ENCODE measurements at regions not wholly inside any gene's neighbourhood (a gene's known extent, or its start where the extent isn't known, plus 50 kb on each side); places are given as distances from the start of the nearest gene placed in this dataset.

DNA sequence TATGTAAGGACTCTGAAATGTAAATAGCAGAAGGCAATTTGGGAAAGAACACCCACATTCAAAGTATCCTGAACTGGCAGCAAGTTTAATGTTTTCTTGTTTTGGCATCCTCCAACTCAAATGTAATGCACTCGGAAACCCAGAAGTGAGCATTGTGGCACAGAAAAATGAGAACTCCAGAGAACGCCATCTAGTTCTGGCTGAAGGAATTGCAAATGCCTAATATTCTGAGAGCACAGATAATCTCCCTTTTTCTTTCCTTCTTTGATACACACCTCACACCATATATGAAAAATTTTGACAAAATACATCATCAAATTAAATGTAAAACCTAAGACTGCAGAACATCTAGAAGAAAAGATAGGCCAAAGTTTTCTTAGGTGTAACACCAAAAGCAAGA lies 52.1 kb downstream of the PWWP3B start:
- no peak for DNase-seq
- H3K4me3 ChIP-seq (ENCODE audit: low read length in 3 of 3) = no peak overlapping the region
- TF ChIP-seq, protein P1, sequence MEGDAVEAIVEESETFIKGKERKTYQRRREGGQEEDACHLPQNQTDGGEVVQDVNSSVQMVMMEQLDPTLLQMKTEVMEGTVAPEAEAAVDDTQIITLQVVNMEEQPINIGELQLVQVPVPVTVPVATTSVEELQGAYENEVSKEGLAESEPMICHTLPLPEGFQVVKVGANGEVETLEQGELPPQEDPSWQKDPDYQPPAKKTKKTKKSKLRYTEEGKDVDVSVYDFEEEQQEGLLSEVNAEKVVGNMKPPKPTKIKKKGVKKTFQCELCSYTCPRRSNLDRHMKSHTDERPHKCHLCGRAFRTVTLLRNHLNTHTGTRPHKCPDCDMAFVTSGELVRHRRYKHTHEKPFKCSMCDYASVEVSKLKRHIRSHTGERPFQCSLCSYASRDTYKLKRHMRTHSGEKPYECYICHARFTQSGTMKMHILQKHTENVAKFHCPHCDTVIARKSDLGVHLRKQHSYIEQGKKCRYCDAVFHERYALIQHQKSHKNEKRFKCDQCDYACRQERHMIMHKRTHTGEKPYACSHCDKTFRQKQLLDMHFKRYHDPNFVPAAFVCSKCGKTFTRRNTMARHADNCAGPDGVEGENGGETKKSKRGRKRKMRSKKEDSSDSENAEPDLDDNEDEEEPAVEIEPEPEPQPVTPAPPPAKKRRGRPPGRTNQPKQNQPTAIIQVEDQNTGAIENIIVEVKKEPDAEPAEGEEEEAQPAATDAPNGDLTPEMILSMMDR (IDR thresholded peaks at IDR 0.05; ENCODE audit: borderline replicate concordance, extremely low read depth, insufficient read depth) = peak; percentile 23
- H3K27ac ChIP-seq (ENCODE audit: low read depth in 2 of 2, low read length in 2 of 2) = no peak overlapping the region
- H3K9me3 ChIP-seq (ENCODE audit: control insufficient read depth in 2 of 3, insufficient read depth in 1 of 3, low read length in 3 of 3) = no peaks in the 10 kb centered on the region
- no peaks in the 10 kb centered on the region for H3K27me3 ChIP-seq (ENCODE audit: control insufficient read depth, insufficient read depth, low read length)
- H3K36me3 ChIP-seq (ENCODE audit: control insufficient read depth in 2 of 3, insufficient read depth in 3 of 3, low read length in 3 of 3) = no peaks in the 10 kb centered on the region
- no peak for FAIRE-seq
- H3K4me1 ChIP-seq (ENCODE audit: control insufficient read depth in 2 of 3, insufficient read depth in 2 of 3, low read depth in 1 of 3, low read length in 3 of 3) = no peaks in the 10 kb centered on the region
- intact Hi-C loops (cut with DNase I) = no loop called here
- no peak overlapping the region for H3K9ac ChIP-seq (ENCODE audit: low read length in 3 of 3)

- FAIRE-seq (no peak), DNase-seq (no peak)
- Histone ChIP-seq H3K27ac (ENCODE audit: low read depth in 2 of 2, low read length in 2 of 2) (no peak overlapping the region), H3K9me3 (ENCODE audit: control insufficient read depth in 2 of 3, insufficient read depth in 1 of 3, low read length in 3 of 3) (no peaks in the 10 kb centered on the region), H3K4me3 (ENCODE audit: low read length in 3 of 3) (no peak overlapping the region), H3K9ac (ENCODE audit: low read length in 3 of 3) (no peak overlapping the region), H3K4me1 (ENCODE audit: control insufficient read depth in 2 of 3, insufficient read depth in 2 of 3, low read depth in 1 of 3, low read length in 3 of 3) (no peaks in the 10 kb centered on the region), H3K27me3 (ENCODE audit: control insufficient read depth, insufficient read depth, low read length) (no peaks in the 10 kb centered on the region), H3K36me3 (ENCODE audit: control insufficient read depth in 2 of 3, insufficient read depth in 3 of 3, low read length in 3 of 3) (no peaks in the 10 kb centered on the region)
- intact Hi-C loops (cut with DNase I) = no loop called here
- TF ChIP-seq, protein P1 (IDR thresholded peaks at IDR 0.05; ENCODE audit: borderline replicate concordance, extremely low read depth, insufficient read depth) = no peak
These were observed 75.3 kb downstream of the PWWP3B start for GRCh38 chrX:106243376-106243775.

DNA sequence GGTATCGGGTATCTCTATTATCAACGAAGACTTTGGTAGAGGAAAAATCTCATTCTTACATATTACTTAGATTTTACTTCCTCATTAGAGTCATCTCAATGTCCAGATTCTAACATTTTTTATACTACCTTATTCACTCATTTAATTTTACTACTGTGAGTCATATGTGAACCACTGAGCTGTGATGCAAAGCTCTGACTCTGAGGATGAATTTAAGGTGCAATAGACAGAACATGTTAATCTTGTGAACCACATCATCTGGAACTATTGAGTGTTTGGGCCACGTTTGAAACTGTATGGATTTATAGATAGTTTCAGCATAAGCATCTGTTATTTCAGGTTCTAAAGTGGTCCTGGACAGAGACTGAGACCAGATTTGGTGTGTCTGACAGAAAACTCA lies 78.4 kb downstream of the PWWP3B start:
- Histone ChIP-seq H3K27me3 (ENCODE audit: control insufficient read depth, insufficient read depth, low read length) (no peaks in the 10 kb centered on the region), H3K9me3 (ENCODE audit: control insufficient read depth in 2 of 3, insufficient read depth in 1 of 3, low read length in 3 of 3) (no peaks in the 10 kb centered on the region), H3K36me3 (ENCODE audit: control insufficient read depth in 2 of 3, insufficient read depth in 3 of 3, low read length in 3 of 3) (no peaks in the 10 kb centered on the region), H3K9ac (ENCODE audit: low read length in 3 of 3) (no peak overlapping the region), H3K4me3 (ENCODE audit: low read length in 3 of 3) (no peak overlapping the region), H3K4me1 (ENCODE audit: control insufficient read depth in 2 of 3, insufficient read depth in 2 of 3, low read depth in 1 of 3, low read length in 3 of 3) (no peaks in the 10 kb centered on the region), H3K27ac (ENCODE audit: low read depth in 2 of 2, low read length in 2 of 2) (no peak overlapping the region)
- FAIRE-seq (no peak), DNase-seq (no peak)
- intact Hi-C loops (cut with DNase I) = no loop called here
- TF ChIP-seq, protein P1 (IDR thresholded peaks at IDR 0.05; ENCODE audit: borderline replicate concordance, extremely low read depth, insufficient read depth) = no peak

- no peak for FAIRE-seq
- no peak overlapping the region for H3K9ac ChIP-seq (ENCODE audit: low read length in 3 of 3)
- H3K4me1 ChIP-seq (ENCODE audit: control insufficient read depth in 2 of 3, insufficient read depth in 2 of 3, low read depth in 1 of 3, low read length in 3 of 3) = no peaks in the 10 kb centered on the region
- no peaks in the 10 kb centered on the region for H3K27me3 ChIP-seq (ENCODE audit: control insufficient read depth, insufficient read depth, low read length)
- no peak overlapping the region for H3K27ac ChIP-seq (ENCODE audit: low read depth in 2 of 2, low read length in 2 of 2)
- TF ChIP-seq, protein P1 (IDR thresholded peaks at IDR 0.05; ENCODE audit: borderline replicate concordance, extremely low read depth, insufficient read depth) = no peak
- no peak overlapping the region for H3K4me3 ChIP-seq (ENCODE audit: low read length in 3 of 3)
- DNase-seq = no peak
- intact Hi-C loops (cut with DNase I) = no loop called here
- H3K36me3 ChIP-seq (ENCODE audit: control insufficient read depth in 2 of 3, insufficient read depth in 3 of 3, low read length in 3 of 3) = no peaks in the 10 kb centered on the region
- H3K9me3 ChIP-seq (ENCODE audit: control insufficient read depth in 2 of 3, insufficient read depth in 1 of 3, low read length in 3 of 3) = no peaks in the 10 kb centered on the region
These were observed 79.1 kb downstream of the PWWP3B start for GRCh38 chrX:106247162-106247561.

Data from kidney (tissue), 13 donors.